GM12875 (cell line): ENCODE measurements at regions not wholly inside any gene's neighbourhood (a gene's known extent, or its start where the extent isn't known, plus 50 kb on each side); places are given as distances from the start of the nearest gene placed in this dataset.

Experiments
- H3K4me3 ChIP-seq: one replicate; pipeline ENCODE4 v1.5.1; 2011; ENCODE audit warnings: low read depth, low read length, control low read depth
- TF ChIP-seq, protein P1 (sequence below): IDR thresholded peaks from 2 replicates; pipeline ENCODE4 v1.5.1; 2011; ENCODE audit warnings: low read depth, mild to moderate bottlenecking, control low read depth, inconsistent platforms, low read length, moderate library complexity, borderline replicate concordance; ENCODE audit not compliant: insufficient read depth

DNA sequence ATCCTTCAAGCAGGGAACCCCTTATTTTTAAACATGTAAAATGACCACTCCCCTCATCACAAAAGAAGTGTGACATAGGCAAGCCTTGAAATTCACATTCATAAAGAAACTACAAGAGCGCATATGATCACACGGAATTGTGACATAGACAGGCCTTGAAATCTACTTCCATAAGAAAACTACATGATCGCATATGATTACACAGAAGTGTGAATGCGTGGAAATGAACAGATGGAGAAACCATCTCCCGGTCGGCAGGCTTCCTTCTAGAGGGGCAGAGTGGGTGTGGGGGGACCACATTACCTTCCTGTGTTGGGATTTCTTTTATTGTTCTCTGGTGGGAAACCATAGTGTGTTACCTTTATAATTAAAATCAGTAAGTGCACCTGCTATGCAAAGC is 285.1 kb upstream of the ADARB2 start:
- TF ChIP-seq, protein P1, sequence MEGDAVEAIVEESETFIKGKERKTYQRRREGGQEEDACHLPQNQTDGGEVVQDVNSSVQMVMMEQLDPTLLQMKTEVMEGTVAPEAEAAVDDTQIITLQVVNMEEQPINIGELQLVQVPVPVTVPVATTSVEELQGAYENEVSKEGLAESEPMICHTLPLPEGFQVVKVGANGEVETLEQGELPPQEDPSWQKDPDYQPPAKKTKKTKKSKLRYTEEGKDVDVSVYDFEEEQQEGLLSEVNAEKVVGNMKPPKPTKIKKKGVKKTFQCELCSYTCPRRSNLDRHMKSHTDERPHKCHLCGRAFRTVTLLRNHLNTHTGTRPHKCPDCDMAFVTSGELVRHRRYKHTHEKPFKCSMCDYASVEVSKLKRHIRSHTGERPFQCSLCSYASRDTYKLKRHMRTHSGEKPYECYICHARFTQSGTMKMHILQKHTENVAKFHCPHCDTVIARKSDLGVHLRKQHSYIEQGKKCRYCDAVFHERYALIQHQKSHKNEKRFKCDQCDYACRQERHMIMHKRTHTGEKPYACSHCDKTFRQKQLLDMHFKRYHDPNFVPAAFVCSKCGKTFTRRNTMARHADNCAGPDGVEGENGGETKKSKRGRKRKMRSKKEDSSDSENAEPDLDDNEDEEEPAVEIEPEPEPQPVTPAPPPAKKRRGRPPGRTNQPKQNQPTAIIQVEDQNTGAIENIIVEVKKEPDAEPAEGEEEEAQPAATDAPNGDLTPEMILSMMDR = no peak
- H3K4me3 ChIP-seq = no peak overlapping the region

- TF ChIP-seq, protein P1 = no peak
- no peak overlapping the region for H3K4me3 ChIP-seq
Observed at GRCh38 chr10:2020836-2021235, 283.5 kb upstream of the ADARB2 start.

GRCh38 chr10:2019803-2020202 is 282.5 kb upstream of the ADARB2 start:
- H3K4me3 ChIP-seq = no peak overlapping the region
- TF ChIP-seq, protein P1 = no peak

DNA sequence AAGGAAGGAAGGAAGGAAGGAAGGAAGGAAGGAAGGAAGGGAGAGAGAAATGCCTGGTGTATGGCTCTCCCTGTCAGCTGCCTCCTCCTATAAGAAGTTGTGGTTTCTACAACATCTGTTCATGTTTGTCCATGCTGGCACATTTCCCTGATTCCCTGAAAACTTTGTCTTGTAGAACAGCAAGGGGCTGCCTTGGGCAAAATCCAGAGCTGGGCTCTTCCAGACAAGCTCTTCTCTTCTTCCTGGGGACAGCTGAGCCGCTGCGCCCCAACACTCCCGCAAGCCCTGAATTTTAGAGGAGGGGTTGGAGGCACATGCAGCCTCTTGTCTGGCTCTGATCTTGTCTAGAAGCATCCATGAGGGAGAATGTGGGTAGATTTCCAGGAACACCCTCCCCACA is 282.0 kb upstream of the ADARB2 start:
- TF ChIP-seq, protein P1 = no peak
- H3K4me3 ChIP-seq = no peak overlapping the region

DNA sequence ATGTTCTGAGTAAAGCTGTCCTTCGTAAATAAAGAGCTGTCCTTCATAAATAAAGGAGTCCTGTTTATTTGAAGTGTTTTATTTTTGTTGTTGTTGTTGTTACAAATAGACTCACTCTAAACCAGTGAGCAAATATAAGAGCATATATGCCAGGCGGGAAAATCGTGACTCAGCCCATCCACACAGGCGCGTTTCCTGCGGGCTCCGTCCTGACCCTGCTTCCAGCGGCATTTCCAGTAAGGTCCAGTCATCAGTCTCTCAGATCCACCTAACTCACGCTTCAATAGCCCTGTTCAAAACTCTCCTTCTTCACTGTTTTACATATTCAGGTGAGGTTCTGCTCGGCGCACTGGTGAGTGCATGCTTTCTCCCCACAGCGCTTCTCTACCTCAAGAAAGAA is 277.2 kb upstream of the ADARB2 start:
- H3K4me3 ChIP-seq = no peak overlapping the region
- TF ChIP-seq, protein P1 = no peak

DNA sequence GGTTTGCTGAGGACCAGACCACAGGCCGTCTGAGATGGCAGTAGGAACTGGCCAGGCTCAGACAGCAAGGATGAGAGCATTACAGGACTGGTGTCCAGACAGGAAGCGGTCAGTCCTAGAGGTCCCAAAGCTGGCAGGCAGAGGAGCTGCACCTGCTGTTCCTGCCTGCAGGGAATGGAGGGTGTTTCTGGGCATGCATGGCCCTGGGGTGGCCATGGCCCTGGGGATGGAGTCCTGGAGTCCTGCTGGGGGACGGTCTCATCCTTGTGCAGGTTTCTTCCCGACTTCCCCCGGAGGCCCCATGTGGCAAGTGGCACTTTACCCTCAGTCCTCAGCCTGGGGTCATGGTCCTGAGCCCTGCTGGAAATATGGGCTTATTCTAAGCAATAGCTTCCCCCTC is 274.9 kb upstream of the ADARB2 start:
- TF ChIP-seq, protein P1 = no peak
- H3K4me3 ChIP-seq = no peak overlapping the region

DNA sequence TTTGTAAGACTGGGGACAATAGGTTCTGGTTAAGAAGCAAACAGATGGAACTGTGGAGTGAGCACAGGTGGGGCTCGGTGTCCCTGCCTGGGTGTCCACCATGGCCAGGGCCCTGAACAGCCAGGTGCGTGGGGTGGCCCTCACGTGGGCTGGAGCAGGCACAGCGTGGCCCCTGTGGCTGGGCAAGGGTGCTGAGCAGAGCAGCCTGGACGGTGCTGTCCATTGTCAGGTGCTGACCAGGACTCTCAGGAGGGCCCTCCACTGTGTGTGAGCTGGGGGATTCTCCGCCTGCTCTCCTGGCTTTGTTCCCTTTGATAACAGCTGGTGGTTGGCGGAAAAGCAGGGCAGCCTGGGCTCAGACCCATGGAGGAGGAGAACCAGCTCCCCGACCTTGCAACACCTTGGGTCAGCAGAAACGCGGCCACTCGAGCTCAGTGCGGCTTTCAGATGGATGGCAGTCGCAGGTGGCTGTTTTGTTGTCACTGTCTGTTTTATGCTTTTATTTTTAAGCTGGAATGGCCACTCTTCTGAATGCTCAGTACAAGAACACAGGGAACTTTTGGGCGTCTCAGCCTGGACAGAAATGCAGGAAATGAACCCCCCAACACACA is 273.9 kb upstream of the ADARB2 start:
- no peak overlapping the region for H3K4me3 ChIP-seq
- TF ChIP-seq, protein P1 = no peak
